ENCODE measurements at regions not wholly inside any gene's neighbourhood (a gene's known extent, or its start where the extent isn't known, plus 50 kb on each side); places are given as distances from the start of the nearest gene placed in this dataset.

GRCh38 chr11:45507916-45508315 is 157.5 kb downstream of the CHST1 start:
- CTCF ChIA-PET: no interaction called here
- no peak overlapping the region for H3K4me3 Mint-ChIP-seq (ENCODE audit: low read depth, unreplicated experiment)
- no TSS peak for BruUV-seq (replicated peaks)
- peaks cover 95% of the 10 kb centered on the region for H3K27me3 Mint-ChIP-seq (ENCODE audit: unreplicated experiment)
- DNase-seq: no peak
- H3K27ac Mint-ChIP-seq (ENCODE audit: unreplicated experiment): no peak overlapping the region
- H3K36me3 Mint-ChIP-seq (ENCODE audit: insufficient read depth, unreplicated experiment): no peaks in the 10 kb centered on the region
- no peak for TF ChIP-seq CTCF (IDR thresholded peaks at IDR 0.05; ENCODE audit: unreplicated experiment)
- H3K4me1 Mint-ChIP-seq (ENCODE audit: low read depth, unreplicated experiment): no peaks in the 10 kb centered on the region
- no peaks in the 10 kb centered on the region for H3K9me3 Mint-ChIP-seq (ENCODE audit: low read depth, unreplicated experiment)
- intact Hi-C loops (cut with micrococcal nuclease; ENCODE audit: unreplicated experiment): no loop called here

- Mint-ChIP-seq H3K27me3 (ENCODE audit: unreplicated experiment) (peaks cover 93% of the 10 kb centered on the region), H3K4me1 (ENCODE audit: low read depth, unreplicated experiment) (no peaks in the 10 kb centered on the region), H3K9me3 (ENCODE audit: low read depth, unreplicated experiment) (no peaks in the 10 kb centered on the region), H3K36me3 (ENCODE audit: insufficient read depth, unreplicated experiment) (no peaks in the 10 kb centered on the region), H3K27ac (ENCODE audit: unreplicated experiment) (no peak overlapping the region), H3K4me3 (ENCODE audit: low read depth, unreplicated experiment) (no peak overlapping the region)
- CTCF ChIA-PET: no interaction called here
- TF ChIP-seq CTCF (IDR thresholded peaks at IDR 0.05; ENCODE audit: unreplicated experiment): no peak
- intact Hi-C loops (cut with micrococcal nuclease; ENCODE audit: unreplicated experiment): no loop called here
- BruUV-seq (replicated peaks): no TSS peak
- no peak for DNase-seq
Observed at GRCh38 chr11:45503311-45503710, 162.1 kb downstream of the CHST1 start.

GRCh38 chr11:45502226-45502545 is 163.2 kb downstream of the CHST1 start:
- H3K27me3 Mint-ChIP-seq (ENCODE audit: unreplicated experiment): peaks cover 91% of the 10 kb centered on the region
- H3K27ac Mint-ChIP-seq (ENCODE audit: unreplicated experiment): no peak overlapping the region
- H3K4me1 Mint-ChIP-seq (ENCODE audit: low read depth, unreplicated experiment): no peaks in the 10 kb centered on the region
- intact Hi-C loops (cut with micrococcal nuclease; ENCODE audit: unreplicated experiment): no loop called here
- H3K9me3 Mint-ChIP-seq (ENCODE audit: low read depth, unreplicated experiment): no peaks in the 10 kb centered on the region
- no peaks in the 10 kb centered on the region for H3K36me3 Mint-ChIP-seq (ENCODE audit: insufficient read depth, unreplicated experiment)
- no peak overlapping the region for H3K4me3 Mint-ChIP-seq (ENCODE audit: low read depth, unreplicated experiment)
- CTCF ChIA-PET: no interaction called here
- no TSS peak for BruUV-seq (replicated peaks)
- no peak for DNase-seq
- TF ChIP-seq CTCF (IDR thresholded peaks at IDR 0.05; ENCODE audit: unreplicated experiment): no peak

GRCh38 chr11:45501392-45502225 is 163.8 kb downstream of the CHST1 start:
- no peak for TF ChIP-seq CTCF (IDR thresholded peaks at IDR 0.05; ENCODE audit: unreplicated experiment)
- CTCF ChIA-PET: no interaction called here
- Mint-ChIP-seq H3K36me3 (ENCODE audit: insufficient read depth, unreplicated experiment) (no peaks in the 10 kb centered on the region), H3K9me3 (ENCODE audit: low read depth, unreplicated experiment) (no peaks in the 10 kb centered on the region), H3K27ac (ENCODE audit: unreplicated experiment) (no peak overlapping the region), H3K4me1 (ENCODE audit: low read depth, unreplicated experiment) (no peaks in the 10 kb centered on the region), H3K27me3 (ENCODE audit: unreplicated experiment) (peaks cover 87% of the 10 kb centered on the region), H3K4me3 (ENCODE audit: low read depth, unreplicated experiment) (no peak overlapping the region)
- no peak for DNase-seq
- intact Hi-C loops (cut with micrococcal nuclease; ENCODE audit: unreplicated experiment): no loop called here
- BruUV-seq (replicated peaks): no TSS peak

Data from Calu3 (cell line).